ENCODE measurements at regions not wholly inside any gene's neighbourhood (a gene's known extent, or its start where the extent isn't known, plus 50 kb on each side); places are given as distances from the start of the nearest gene placed in this dataset.

GRCh38 chr2:66334237-66335029 lies 100.5 kb upstream of the MEIS1 start:
- H3K36me3 ChIP-seq (ENCODE audit: control insufficient read depth, insufficient read depth, low read length) = no peaks in the 10 kb centered on the region
- H3K27ac ChIP-seq (ENCODE audit: low read depth, low read length, severe bottlenecking) = no peak overlapping the region
- H3K9me3 ChIP-seq (ENCODE audit: control insufficient read depth, low read length) = no peaks in the 10 kb centered on the region
- H3K4me3 ChIP-seq (ENCODE audit: extremely low read depth, insufficient read depth, low read length, poor library complexity, severe bottlenecking) = no peak overlapping the region
- no peaks in the 10 kb centered on the region for H3K4me1 ChIP-seq (ENCODE audit: control insufficient read depth, insufficient read depth, low read length, poor library complexity, severe bottlenecking)
- 53 to 82% methylated on average over 5 to 7 of the region's 10 CpGs for WGBS, 2 experiments (ENCODE audit: insufficient coverage in 2 of 2)

- no peaks in the 10 kb centered on the region for H3K36me3 ChIP-seq (ENCODE audit: control insufficient read depth, insufficient read depth, low read length)
- H3K4me3 ChIP-seq (ENCODE audit: extremely low read depth, insufficient read depth, low read length, poor library complexity, severe bottlenecking) = no peak overlapping the region
- H3K27ac ChIP-seq (ENCODE audit: low read depth, low read length, severe bottlenecking) = no peak overlapping the region
- WGBS, 2 experiments (ENCODE audit: insufficient coverage in 2 of 2) = 90 to 95% methylated on average over 3 to 5 of the region's 5 CpGs
- peaks cover 3% of the 10 kb centered on the region for H3K4me1 ChIP-seq (ENCODE audit: control insufficient read depth, insufficient read depth, low read length, poor library complexity, severe bottlenecking)
- H3K9me3 ChIP-seq (ENCODE audit: control insufficient read depth, low read length) = no peaks in the 10 kb centered on the region
Observed at GRCh38 chr2:66331176-66331575, 103.7 kb upstream of the MEIS1 start.

DNA sequence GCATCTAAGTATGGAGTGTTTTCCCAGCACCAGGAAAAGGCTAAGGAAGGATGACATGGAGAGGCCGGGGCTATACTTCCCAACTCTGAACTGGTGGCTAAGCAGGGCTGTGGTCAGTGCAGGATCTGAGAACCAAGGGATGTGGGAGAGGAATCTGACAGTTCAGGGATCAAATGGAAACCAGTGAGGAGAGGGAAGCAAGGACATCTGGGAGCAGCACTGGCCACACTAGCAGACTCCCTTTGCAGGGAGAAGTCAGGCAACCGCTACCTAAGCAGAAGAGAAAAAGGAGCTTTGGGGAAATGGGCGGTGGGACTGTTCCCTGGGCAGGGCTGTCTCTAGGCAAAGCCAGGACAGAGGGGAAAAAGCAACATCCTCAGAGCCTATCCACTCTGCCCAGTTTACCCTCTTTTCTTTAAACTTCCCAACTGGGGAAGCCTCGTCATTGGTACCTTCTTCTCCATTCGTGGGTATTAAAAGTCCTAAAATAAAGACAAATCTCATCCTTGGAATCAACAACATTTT lies 105.8 kb upstream of the MEIS1 start:
- no peak overlapping the region for H3K4me3 ChIP-seq (ENCODE audit: extremely low read depth, insufficient read depth, low read length, poor library complexity, severe bottlenecking)
- H3K27ac ChIP-seq (ENCODE audit: low read depth, low read length, severe bottlenecking) = no peak overlapping the region
- WGBS, 2 experiments (ENCODE audit: insufficient coverage in 2 of 2) = 70 to 88% methylated on average over 3 to 4 of the region's 5 CpGs

DNA sequence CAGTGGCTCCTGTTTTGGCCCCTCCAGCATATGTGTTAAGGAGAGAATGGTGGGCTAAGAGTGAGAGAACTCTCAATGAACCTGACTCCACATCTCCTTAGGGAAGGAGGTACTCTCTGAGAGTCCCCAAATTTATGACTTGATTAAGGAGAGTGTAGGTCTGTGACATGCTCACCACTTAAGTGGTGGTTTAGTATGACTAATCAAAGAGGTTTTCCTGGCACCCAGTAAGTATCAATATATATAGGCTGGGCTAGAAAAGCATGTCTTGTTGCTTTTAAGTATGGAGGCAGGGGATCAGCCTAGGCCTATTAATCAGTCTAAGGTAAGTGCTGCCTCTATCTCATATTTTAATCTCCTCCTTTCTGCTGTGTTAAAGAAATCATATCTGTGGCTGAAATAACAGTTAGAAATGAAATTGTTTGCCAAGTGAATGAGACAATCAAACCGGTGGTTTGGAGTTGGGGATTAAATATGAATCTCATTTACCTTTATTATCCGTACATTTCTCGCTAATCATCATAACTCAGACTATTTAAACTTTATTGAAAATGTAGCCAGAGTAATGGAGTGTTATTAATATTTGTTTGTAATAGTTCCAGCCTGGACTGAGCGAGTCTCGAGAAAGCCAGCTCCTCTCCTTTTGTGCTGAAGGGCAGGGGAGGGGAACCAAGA lies 107.7 kb upstream of the MEIS1 start:
- Histone ChIP-seq H3K4me1 (ENCODE audit: control insufficient read depth, insufficient read depth, low read length, poor library complexity, severe bottlenecking) (peaks cover 3% of the 10 kb centered on the region), H3K36me3 (ENCODE audit: control insufficient read depth, insufficient read depth, low read length) (no peaks in the 10 kb centered on the region), H3K27ac (ENCODE audit: low read depth, low read length, severe bottlenecking) (no peak overlapping the region), H3K4me3 (ENCODE audit: extremely low read depth, insufficient read depth, low read length, poor library complexity, severe bottlenecking) (no peak overlapping the region), H3K9me3 (ENCODE audit: control insufficient read depth, low read length) (no peaks in the 10 kb centered on the region)
- 90 to 94% methylated on average over 2 of the region's 5 CpGs for WGBS, 2 experiments (ENCODE audit: insufficient coverage in 2 of 2)

More for the DNA sequence above, 105.8 kb upstream of the MEIS1 start:
- Histone ChIP-seq H3K9me3 (ENCODE audit: control insufficient read depth, low read length) (no peaks in the 10 kb centered on the region), H3K4me1 (ENCODE audit: control insufficient read depth, insufficient read depth, low read length, poor library complexity, severe bottlenecking) (peaks cover 3% of the 10 kb centered on the region), H3K36me3 (ENCODE audit: control insufficient read depth, insufficient read depth, low read length) (no peaks in the 10 kb centered on the region)

GRCh38 chr2:66324909-66325528 lies 109.9 kb upstream of the MEIS1 start:
- Histone ChIP-seq H3K9me3 (ENCODE audit: control insufficient read depth, low read length) (no peaks in the 10 kb centered on the region), H3K4me1 (ENCODE audit: control insufficient read depth, insufficient read depth, low read length, poor library complexity, severe bottlenecking) (peaks cover 3% of the 10 kb centered on the region), H3K27ac (ENCODE audit: low read depth, low read length, severe bottlenecking) (no peak overlapping the region), H3K4me3 (ENCODE audit: extremely low read depth, insufficient read depth, low read length, poor library complexity, severe bottlenecking) (no peak overlapping the region), H3K36me3 (ENCODE audit: control insufficient read depth, insufficient read depth, low read length) (no peaks in the 10 kb centered on the region)
- WGBS, 2 experiments (ENCODE audit: insufficient coverage in 2 of 2) = 89% methylated on average over 2 to 3 of the region's 4 CpGs

GRCh38 chr2:66324356-66324755 lies 110.6 kb upstream of the MEIS1 start:
- peaks cover 3% of the 10 kb centered on the region for H3K4me1 ChIP-seq (ENCODE audit: control insufficient read depth, insufficient read depth, low read length, poor library complexity, severe bottlenecking)
- H3K27ac ChIP-seq (ENCODE audit: low read depth, low read length, severe bottlenecking) = no peak overlapping the region
- no peaks in the 10 kb centered on the region for H3K9me3 ChIP-seq (ENCODE audit: control insufficient read depth, low read length)
- no peak overlapping the region for H3K4me3 ChIP-seq (ENCODE audit: extremely low read depth, insufficient read depth, low read length, poor library complexity, severe bottlenecking)
- 100% methylated on average over 1 of the region's 6 CpGs; no CpG with 5 or more reads in 1 of the 2 experiments for WGBS, 2 experiments (ENCODE audit: insufficient coverage in 2 of 2)
- no peaks in the 10 kb centered on the region for H3K36me3 ChIP-seq (ENCODE audit: control insufficient read depth, insufficient read depth, low read length)

GRCh38 chr2:66323406-66323805 lies 111.5 kb upstream of the MEIS1 start:
- Histone ChIP-seq H3K27ac (ENCODE audit: low read depth, low read length, severe bottlenecking) (peak overlapping the region; percentile 59), H3K4me1 (ENCODE audit: control insufficient read depth, insufficient read depth, low read length, poor library complexity, severe bottlenecking) (no peaks in the 10 kb centered on the region), H3K4me3 (ENCODE audit: extremely low read depth, insufficient read depth, low read length, poor library complexity, severe bottlenecking) (no peak overlapping the region), H3K9me3 (ENCODE audit: control insufficient read depth, low read length) (no peaks in the 10 kb centered on the region), H3K36me3 (ENCODE audit: control insufficient read depth, insufficient read depth, low read length) (no peaks in the 10 kb centered on the region)
- 70 to 74% methylated on average over 8 of the region's 8 CpGs for WGBS, 2 experiments (ENCODE audit: insufficient coverage in 2 of 2)

- Histone ChIP-seq H3K9me3 (ENCODE audit: control insufficient read depth, low read length) (no peaks in the 10 kb centered on the region), H3K36me3 (ENCODE audit: control insufficient read depth, insufficient read depth, low read length) (no peaks in the 10 kb centered on the region), H3K4me1 (ENCODE audit: control insufficient read depth, insufficient read depth, low read length, poor library complexity, severe bottlenecking) (no peaks in the 10 kb centered on the region), H3K27ac (ENCODE audit: low read depth, low read length, severe bottlenecking) (peak overlapping the region; percentile 59), H3K4me3 (ENCODE audit: extremely low read depth, insufficient read depth, low read length, poor library complexity, severe bottlenecking) (no peak overlapping the region)
- 54% methylated on average over 3 of the region's 9 CpGs; no CpG with 5 or more reads in 1 of the 2 experiments for WGBS, 2 experiments (ENCODE audit: insufficient coverage in 2 of 2)
Observed at GRCh38 chr2:66322506-66323260, 112.2 kb upstream of the MEIS1 start.

DNA sequence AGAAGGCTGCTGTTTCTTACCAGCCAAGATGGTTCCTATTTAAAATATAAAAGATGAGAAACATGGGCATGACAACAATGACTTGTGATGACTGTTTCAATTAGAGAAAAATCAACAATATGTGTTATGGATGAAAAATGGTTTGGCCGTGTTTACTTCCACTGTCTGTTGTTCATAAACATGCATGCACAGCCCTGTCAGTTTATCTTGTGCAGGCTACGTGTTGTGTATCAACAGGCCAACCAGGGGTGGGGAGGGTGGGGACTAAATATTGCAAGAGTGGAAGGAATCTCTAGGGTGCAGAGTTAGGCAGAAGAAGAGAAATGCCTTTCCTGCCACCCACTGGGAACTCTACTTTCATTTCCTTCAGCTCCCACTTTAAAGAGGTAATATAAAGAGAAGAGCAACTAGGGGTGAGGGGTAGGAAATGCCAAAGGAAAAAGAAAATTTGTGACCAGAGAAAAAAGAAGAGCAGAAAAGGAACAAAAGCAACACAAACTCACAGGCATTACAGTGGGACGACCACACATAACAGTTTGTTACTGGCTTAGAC lies 116.8 kb upstream of the MEIS1 start:
- WGBS, 2 experiments (ENCODE audit: insufficient coverage in 2 of 2) = 69 to 83% methylated on average over 1 to 2 of the region's 3 CpGs
- H3K4me3 ChIP-seq (ENCODE audit: extremely low read depth, insufficient read depth, low read length, poor library complexity, severe bottlenecking) = no peak overlapping the region
- H3K9me3 ChIP-seq (ENCODE audit: control insufficient read depth, low read length) = no peaks in the 10 kb centered on the region
- H3K4me1 ChIP-seq (ENCODE audit: control insufficient read depth, insufficient read depth, low read length, poor library complexity, severe bottlenecking) = no peaks in the 10 kb centered on the region
- H3K27ac ChIP-seq (ENCODE audit: low read depth, low read length, severe bottlenecking) = peak overlapping the region; percentile 8
- no peaks in the 10 kb centered on the region for H3K36me3 ChIP-seq (ENCODE audit: control insufficient read depth, insufficient read depth, low read length)

Data from mesodermal cell (in vitro differentiated cells).